SK-N-MC (cell line): ENCODE measurements at regions not wholly inside any gene's neighbourhood (a gene's known extent, or its start where the extent isn't known, plus 50 kb on each side); places are given as distances from the start of the nearest gene placed in this dataset.

Experiments used
- EZH2 ChIP-seq: fragments of 200-600 bp; sonication (generic); IDR thresholded peaks from one replicate; pipeline ENCODE4 v1.6.1; 2017; ENCODE audit warnings: antibody characterized with exemption
- POLR2AphosphoS5 ChIP-seq: IDR thresholded peaks from 2 replicates; pipeline ENCODE4 v1.6.1; 2012; ENCODE audit warnings: mild to moderate bottlenecking, low read depth, low read length, borderline replicate concordance

DNA sequence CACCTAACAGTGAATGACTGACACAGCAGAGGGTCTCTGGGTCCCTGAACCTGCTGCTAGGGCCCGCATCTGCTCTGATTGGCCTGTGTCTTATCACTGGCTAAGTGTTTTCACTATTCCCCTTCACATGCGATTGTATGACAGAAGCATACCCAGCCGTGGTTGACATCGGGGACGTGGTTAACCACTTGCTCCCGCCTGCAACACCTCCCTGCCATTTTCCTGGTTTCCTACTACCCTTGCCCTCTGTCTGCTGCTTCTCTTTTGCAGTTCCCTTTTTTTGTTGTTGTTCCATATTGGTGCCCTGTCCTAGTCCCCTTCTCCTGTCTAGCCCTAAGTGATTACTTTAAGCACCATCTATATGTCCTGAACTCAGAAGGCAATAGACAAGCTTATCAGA lies 177.0 kb downstream of the RGS9 start:
- no peak for TF ChIP-seq POLR2AphosphoS5
- no peak for TF ChIP-seq EZH2
